Liver (tissue), 8 donors: ENCODE measurements at regions not wholly inside any gene's neighbourhood (a gene's known extent, or its start where the extent isn't known, plus 50 kb on each side); places are given as distances from the start of the nearest gene placed in this dataset.

Source experiments
- DNase-seq: peaks from one replicate; pipeline ENCODE4 v3.0.0-alpha.2; 2017; ENCODE audit warnings: low spot score
- H3K27ac ChIP-seq, 2 donors: one replicate each; pipeline ENCODE4 v1.7.0; 2013; ENCODE audit warnings: inconsistent platforms in 2 of 2, low read length in 2 of 2, control low read depth in 1 of 2, low read depth in 1 of 2, mild to moderate bottlenecking in 1 of 2
- H3K27me3 ChIP-seq, 4 donors: one replicate each; pipeline versions ENCODE4 v1.6.1 to v1.7.0; 2013; ENCODE audit warnings: low read length in 3 of 4, inconsistent platforms in 1 of 4, mild to moderate bottlenecking in 1 of 4, moderate library complexity in 1 of 4; ENCODE audit not compliant: control insufficient read depth in 4 of 4, insufficient read depth in 4 of 4
- H3K36me3 ChIP-seq, 4 donors: one replicate each; pipeline versions ENCODE4 v1.6.1 to v1.7.0; 2013; ENCODE audit warnings: low read length in 3 of 4, mild to moderate bottlenecking in 3 of 4, low read depth in 1 of 4, moderate library complexity in 1 of 4; ENCODE audit not compliant: control insufficient read depth in 4 of 4, insufficient read depth in 3 of 4
- H3K4me1 ChIP-seq, 4 donors: one replicate each; pipeline versions ENCODE4 v1.6.1 to v1.7.0; 2013; ENCODE audit warnings: low read length in 3 of 4, mild to moderate bottlenecking in 3 of 4, moderate library complexity in 1 of 4; ENCODE audit not compliant: control insufficient read depth in 4 of 4, insufficient read depth in 4 of 4
- H3K4me3 ChIP-seq, 3 donors: one replicate each; pipeline versions ENCODE4 v1.6.1 to v1.7.0; 2013; ENCODE audit warnings: low read length in 3 of 3, control low read depth in 1 of 3, low read depth in 1 of 3, mild to moderate bottlenecking in 1 of 3
- H3K9ac ChIP-seq, 2 donors: one replicate each; pipeline ENCODE4 v1.7.0; 2013; ENCODE audit warnings: low read length in 2 of 2, mild to moderate bottlenecking in 2 of 2, moderate library complexity in 2 of 2, control low read depth in 1 of 2, low read depth in 1 of 2
- H3K9me3 ChIP-seq, 4 donors: one replicate each; pipeline versions ENCODE4 v1.6.1 to v1.7.0; 2013; ENCODE audit warnings: low read length in 3 of 4; ENCODE audit not compliant: control insufficient read depth in 4 of 4
- EGR1 ChIP-seq, 2 donors: IDR thresholded peaks; 2 replicates each; pipeline ENCODE4 v1.6.1; 2016 to 2018; ENCODE audit warnings: antibody characterized with exemption in 2 of 2, low read depth in 2 of 2
- FOXA1 ChIP-seq: IDR thresholded peaks from 2 replicates; pipeline ENCODE4 v1.6.1; 2016; ENCODE audit warnings: antibody characterized with exemption
- FOXA2 ChIP-seq: IDR thresholded peaks from 2 replicates; pipeline ENCODE4 v1.6.1; 2016; ENCODE audit warnings: antibody characterized with exemption
- GABPA ChIP-seq, 2 donors: IDR thresholded peaks in 1 of 2; conservative IDR thresholded peaks in 1 of 2; 2 replicates each; pipeline ENCODE4 v1.6.1; 2016; ENCODE audit warnings: antibody characterized with exemption in 2 of 2, mild to moderate bottlenecking in 1 of 2, moderate library complexity in 1 of 2
- HNF4A ChIP-seq, 2 donors: conservative IDR thresholded peaks; 2 replicates each; pipeline ENCODE4 v1.6.1; 2016; ENCODE audit warnings: antibody characterized with exemption in 2 of 2, mild to moderate bottlenecking in 2 of 2
- HNF4G ChIP-seq: IDR thresholded peaks from 2 replicates; pipeline ENCODE4 v1.6.1; 2016; ENCODE audit warnings: antibody characterized with exemption
- JUND ChIP-seq, 2 donors: IDR thresholded peaks; 2 replicates each; pipeline ENCODE4 v1.6.1; 2016; ENCODE audit warnings: antibody characterized with exemption in 2 of 2
- NR2F2 ChIP-seq: IDR thresholded peaks from 2 replicates; pipeline ENCODE4 v1.6.1; 2016; ENCODE audit warnings: antibody characterized with exemption
- RAD21 ChIP-seq, 2 donors: IDR thresholded peaks; 2 replicates each; pipeline ENCODE4 v1.6.1; 2016; ENCODE audit warnings: antibody characterized with exemption in 2 of 2, mild to moderate bottlenecking in 2 of 2
- RXRA ChIP-seq, 2 donors: IDR thresholded peaks; 2 replicates each; pipeline ENCODE4 v1.6.1; 2017 to 2018; ENCODE audit warnings: antibody characterized with exemption in 2 of 2, mild to moderate bottlenecking in 1 of 2
- TAF1 ChIP-seq: conservative IDR thresholded peaks from 2 replicates; pipeline ENCODE4 v1.6.1; 2016; ENCODE audit warnings: antibody characterized with exemption, mild to moderate bottlenecking
- YY1 ChIP-seq: IDR thresholded peaks from 2 replicates; pipeline ENCODE4 v1.6.1; 2016; ENCODE audit warnings: antibody characterized with exemption, mild to moderate bottlenecking
- WGBS: extraction: QIAGEN DNeasy Blood & Tissue Kit; methylation state at CpG from one replicate; pipeline ENCODE4 v1.1.7; 2013; 5-methylcytosine and 5-hydroxymethylcytosine counted together
- TF ChIP-seq, protein P1 (sequence below): IDR thresholded peaks from 2 replicates; pipeline ENCODE4 v1.6.1; 2016; ENCODE audit warnings: antibody characterized with exemption
- TF ChIP-seq, protein P2 (sequence below): IDR thresholded peaks from 2 replicates; pipeline ENCODE4 v1.6.1; 2016; ENCODE audit warnings: antibody characterized with exemption
- TF ChIP-seq, protein P3 (sequence below): IDR thresholded peaks from 2 replicates; pipeline ENCODE4 v1.6.1; 2016; ENCODE audit warnings: antibody characterized with exemption
- TF ChIP-seq, protein P4 (sequence below): IDR thresholded peaks from 2 replicates; pipeline ENCODE4 v1.6.1; 2016; ENCODE audit warnings: antibody characterized with exemption, mild to moderate bottlenecking
- TF ChIP-seq, protein P5 (sequence below): fragments of 150-350 bp; IDR thresholded peaks from 2 replicates; pipeline ENCODE4 v1.5.1; 2017; ENCODE audit warnings: improper control_type of control experiment, low read depth, low read length; ENCODE audit not compliant: missing input control
- donor health status: healthy.
- donor health status: healthy.
- donor health status: healthy.
- donor health status: healthy.
- donor health status: healthy.

DNA sequence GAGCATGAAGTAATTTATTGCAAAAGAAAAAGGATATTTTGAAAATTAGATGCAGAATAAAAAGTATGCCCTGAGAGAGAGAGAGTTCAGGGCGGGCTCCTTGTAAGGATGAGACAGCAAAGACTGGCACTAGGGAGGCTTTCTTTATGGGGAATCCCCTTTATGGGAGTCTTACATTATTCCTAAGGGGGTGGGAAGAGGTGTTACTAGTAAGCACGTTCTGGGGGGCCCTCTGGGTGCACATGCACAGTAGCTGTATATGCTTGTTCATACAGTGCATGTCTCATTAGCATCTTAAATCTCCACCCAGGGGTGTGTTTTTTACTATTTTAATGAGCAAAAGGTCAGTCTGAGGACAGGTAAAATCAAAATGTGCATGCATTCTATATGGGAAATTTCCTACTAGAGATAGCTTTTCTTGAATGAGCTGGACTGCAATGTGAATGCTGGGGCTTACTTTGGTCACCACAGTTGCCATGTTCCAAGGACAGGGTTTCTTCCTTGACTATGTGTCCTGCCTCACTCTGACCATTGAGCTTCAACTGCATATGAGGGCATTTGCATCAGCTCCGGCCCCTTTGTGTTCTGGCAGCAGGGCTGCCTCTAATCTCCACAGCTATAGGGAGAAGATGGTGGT is 614.1 kb downstream of the NUF2 start (continued):
- TF ChIP-seq JUND (IDR thresholded peaks at IDR 0.05), result no peak

DNA sequence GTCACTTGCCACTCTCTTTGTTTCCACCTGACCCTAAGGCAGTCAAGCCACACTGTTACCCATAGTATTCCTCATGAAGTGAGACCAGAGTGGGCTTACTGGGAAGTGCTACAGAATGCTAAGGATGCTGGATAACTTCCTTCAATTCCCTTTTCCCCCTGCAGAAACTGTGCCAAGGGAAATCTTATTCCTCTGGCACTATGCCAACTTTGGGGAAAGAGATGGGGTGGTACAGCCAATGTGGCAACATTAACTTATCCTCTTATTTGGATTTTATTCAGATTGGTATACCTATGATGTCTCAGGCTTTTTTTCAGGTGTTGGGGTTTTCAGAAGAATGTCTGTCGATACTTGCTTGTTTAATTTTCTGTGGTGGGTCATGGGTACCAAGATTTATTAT is 599.4 kb upstream of the PBX1 start:
- Histone ChIP-seq H3K9ac (no peak overlapping the region), H3K4me3 (no peak overlapping the region), H3K4me1 (no peaks in the 10 kb centered on the region), H3K36me3 (no peaks in the 10 kb centered on the region), H3K27ac (no peak overlapping the region), H3K9me3 (peaks cover 0 to 8% (median 3%) of the 10 kb centered on the region in 4 donors), H3K27me3 (peaks cover 0 to 2% (median 0%) of the 10 kb centered on the region in 4 donors)
- WGBS, result 86% methylated on average over 1 of the region's 1 CpG
- TF ChIP-seq HNF4G (no peak), RXRA (IDR thresholded peaks at IDR 0.05) (no peak), GABPA (IDR thresholded peaks at IDR 0.05 in 1 of 2, conservative IDR thresholded peaks at IDR 0.05 in 1 of 2) (no peak), NR2F2 (no peak), TAF1 (no peak), FOXA2 (no peak), YY1 (no peak), RAD21 (IDR thresholded peaks at IDR 0.05) (no peak), HNF4A (conservative IDR thresholded peaks at IDR 0.05) (no peak), FOXA1 (no peak), JUND (IDR thresholded peaks at IDR 0.05) (no peak), EGR1 (IDR thresholded peaks at IDR 0.05; ENCODE audit: low read depth in 2 of 2) (no peak)
- TF ChIP-seq, protein P1, sequence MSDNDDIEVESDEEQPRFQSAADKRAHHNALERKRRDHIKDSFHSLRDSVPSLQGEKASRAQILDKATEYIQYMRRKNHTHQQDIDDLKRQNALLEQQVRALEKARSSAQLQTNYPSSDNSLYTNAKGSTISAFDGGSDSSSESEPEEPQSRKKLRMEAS, result no peak
- TF ChIP-seq, protein P2, sequence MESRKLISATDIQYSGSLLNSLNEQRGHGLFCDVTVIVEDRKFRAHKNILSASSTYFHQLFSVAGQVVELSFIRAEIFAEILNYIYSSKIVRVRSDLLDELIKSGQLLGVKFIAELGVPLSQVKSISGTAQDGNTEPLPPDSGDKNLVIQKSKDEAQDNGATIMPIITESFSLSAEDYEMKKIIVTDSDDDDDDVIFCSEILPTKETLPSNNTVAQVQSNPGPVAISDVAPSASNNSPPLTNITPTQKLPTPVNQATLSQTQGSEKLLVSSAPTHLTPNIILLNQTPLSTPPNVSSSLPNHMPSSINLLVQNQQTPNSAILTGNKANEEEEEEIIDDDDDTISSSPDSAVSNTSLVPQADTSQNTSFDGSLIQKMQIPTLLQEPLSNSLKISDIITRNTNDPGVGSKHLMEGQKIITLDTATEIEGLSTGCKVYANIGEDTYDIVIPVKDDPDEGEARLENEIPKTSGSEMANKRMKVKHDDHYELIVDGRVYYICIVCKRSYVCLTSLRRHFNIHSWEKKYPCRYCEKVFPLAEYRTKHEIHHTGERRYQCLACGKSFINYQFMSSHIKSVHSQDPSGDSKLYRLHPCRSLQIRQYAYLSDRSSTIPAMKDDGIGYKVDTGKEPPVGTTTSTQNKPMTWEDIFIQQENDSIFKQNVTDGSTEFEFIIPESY, result no peak
- TF ChIP-seq, protein P3, sequence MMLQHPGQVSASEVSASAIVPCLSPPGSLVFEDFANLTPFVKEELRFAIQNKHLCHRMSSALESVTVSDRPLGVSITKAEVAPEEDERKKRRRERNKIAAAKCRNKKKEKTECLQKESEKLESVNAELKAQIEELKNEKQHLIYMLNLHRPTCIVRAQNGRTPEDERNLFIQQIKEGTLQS, result no peak
- TF ChIP-seq, protein P4, sequence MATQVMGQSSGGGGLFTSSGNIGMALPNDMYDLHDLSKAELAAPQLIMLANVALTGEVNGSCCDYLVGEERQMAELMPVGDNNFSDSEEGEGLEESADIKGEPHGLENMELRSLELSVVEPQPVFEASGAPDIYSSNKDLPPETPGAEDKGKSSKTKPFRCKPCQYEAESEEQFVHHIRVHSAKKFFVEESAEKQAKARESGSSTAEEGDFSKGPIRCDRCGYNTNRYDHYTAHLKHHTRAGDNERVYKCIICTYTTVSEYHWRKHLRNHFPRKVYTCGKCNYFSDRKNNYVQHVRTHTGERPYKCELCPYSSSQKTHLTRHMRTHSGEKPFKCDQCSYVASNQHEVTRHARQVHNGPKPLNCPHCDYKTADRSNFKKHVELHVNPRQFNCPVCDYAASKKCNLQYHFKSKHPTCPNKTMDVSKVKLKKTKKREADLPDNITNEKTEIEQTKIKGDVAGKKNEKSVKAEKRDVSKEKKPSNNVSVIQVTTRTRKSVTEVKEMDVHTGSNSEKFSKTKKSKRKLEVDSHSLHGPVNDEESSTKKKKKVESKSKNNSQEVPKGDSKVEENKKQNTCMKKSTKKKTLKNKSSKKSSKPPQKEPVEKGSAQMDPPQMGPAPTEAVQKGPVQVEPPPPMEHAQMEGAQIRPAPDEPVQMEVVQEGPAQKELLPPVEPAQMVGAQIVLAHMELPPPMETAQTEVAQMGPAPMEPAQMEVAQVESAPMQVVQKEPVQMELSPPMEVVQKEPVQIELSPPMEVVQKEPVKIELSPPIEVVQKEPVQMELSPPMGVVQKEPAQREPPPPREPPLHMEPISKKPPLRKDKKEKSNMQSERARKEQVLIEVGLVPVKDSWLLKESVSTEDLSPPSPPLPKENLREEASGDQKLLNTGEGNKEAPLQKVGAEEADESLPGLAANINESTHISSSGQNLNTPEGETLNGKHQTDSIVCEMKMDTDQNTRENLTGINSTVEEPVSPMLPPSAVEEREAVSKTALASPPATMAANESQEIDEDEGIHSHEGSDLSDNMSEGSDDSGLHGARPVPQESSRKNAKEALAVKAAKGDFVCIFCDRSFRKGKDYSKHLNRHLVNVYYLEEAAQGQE, result no peak
- TF ChIP-seq, protein P5, sequence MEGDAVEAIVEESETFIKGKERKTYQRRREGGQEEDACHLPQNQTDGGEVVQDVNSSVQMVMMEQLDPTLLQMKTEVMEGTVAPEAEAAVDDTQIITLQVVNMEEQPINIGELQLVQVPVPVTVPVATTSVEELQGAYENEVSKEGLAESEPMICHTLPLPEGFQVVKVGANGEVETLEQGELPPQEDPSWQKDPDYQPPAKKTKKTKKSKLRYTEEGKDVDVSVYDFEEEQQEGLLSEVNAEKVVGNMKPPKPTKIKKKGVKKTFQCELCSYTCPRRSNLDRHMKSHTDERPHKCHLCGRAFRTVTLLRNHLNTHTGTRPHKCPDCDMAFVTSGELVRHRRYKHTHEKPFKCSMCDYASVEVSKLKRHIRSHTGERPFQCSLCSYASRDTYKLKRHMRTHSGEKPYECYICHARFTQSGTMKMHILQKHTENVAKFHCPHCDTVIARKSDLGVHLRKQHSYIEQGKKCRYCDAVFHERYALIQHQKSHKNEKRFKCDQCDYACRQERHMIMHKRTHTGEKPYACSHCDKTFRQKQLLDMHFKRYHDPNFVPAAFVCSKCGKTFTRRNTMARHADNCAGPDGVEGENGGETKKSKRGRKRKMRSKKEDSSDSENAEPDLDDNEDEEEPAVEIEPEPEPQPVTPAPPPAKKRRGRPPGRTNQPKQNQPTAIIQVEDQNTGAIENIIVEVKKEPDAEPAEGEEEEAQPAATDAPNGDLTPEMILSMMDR, result no peak
- no peak for DNase-seq
